Colonic mucosa (tissue), 4 donors: ENCODE measurements at regions not wholly inside any gene's neighbourhood (a gene's known extent, or its start where the extent isn't known, plus 50 kb on each side); places are given as distances from the start of the nearest gene placed in this dataset.

ENCODE experiments used
- DNase-seq: peaks from one replicate; pipeline ENCODE4 v3.0.0-alpha.2; 2020
- H3K27ac ChIP-seq: fragments of 200-600 bp; one replicate; pipeline ENCODE4 v1.8.0; 2021
- H3K27me3 ChIP-seq: fragments of 200-600 bp; one replicate; pipeline ENCODE4 v1.8.0; 2021
- H3K36me3 ChIP-seq: fragments of 200-600 bp; one replicate; pipeline ENCODE4 v1.8.0; 2021
- H3K4me1 ChIP-seq: fragments of 200-600 bp; one replicate; pipeline ENCODE4 v1.8.0; 2021; ENCODE audit warnings: mild to moderate bottlenecking
- H3K4me3 ChIP-seq: fragments of 200-600 bp; one replicate; pipeline ENCODE4 v1.8.0; 2021
- H3K9ac ChIP-seq, 2 donors: one replicate each; pipeline ENCODE4 v1.7.0; 2013; ENCODE audit warnings: control low read depth in 2 of 2, low read depth in 2 of 2, low read length in 2 of 2
- H3K9me3 ChIP-seq: fragments of 200-600 bp; one replicate; pipeline ENCODE4 v1.8.0; 2021
- CTCF ChIP-seq: fragments of 200-600 bp; IDR thresholded peaks from one replicate; pipeline ENCODE4 v1.8.0; 2022; ENCODE audit warnings: antibody characterized with exemption, mild to moderate bottlenecking
- intact Hi-C: fragments of 100-400 bp; cut with DNase I; formaldehyde crosslinking; loops from one replicate; pipeline ENCODE4 v1.14.1; 2022
- donor health status: healthy.
- donor health status: DM: no; HTN: no; CAD: no.
- donor health status: DM: no; HTN: no; CAD: no.

- H3K9me3 ChIP-seq: no peaks in the 10 kb centered on the region
- no peak for TF ChIP-seq CTCF
- no peaks in the 10 kb centered on the region for H3K27me3 ChIP-seq
- H3K27ac ChIP-seq: no peak overlapping the region
- intact Hi-C loops: no loop called here
- no peak overlapping the region for H3K4me3 ChIP-seq
- no peaks in the 10 kb centered on the region for H3K36me3 ChIP-seq
- no peak overlapping the region for H3K9ac ChIP-seq
- DNase-seq: no peak
- no peaks in the 10 kb centered on the region for H3K4me1 ChIP-seq
Measured at GRCh38 chr3:20490996-20491395, 305.0 kb upstream of the SGO1 start.

- H3K4me1 ChIP-seq: no peaks in the 10 kb centered on the region
- H3K4me3 ChIP-seq: no peak overlapping the region
- DNase-seq: no peak
- intact Hi-C loops: no loop called here
- no peaks in the 10 kb centered on the region for H3K36me3 ChIP-seq
- no peaks in the 10 kb centered on the region for H3K27me3 ChIP-seq
- TF ChIP-seq CTCF: no peak
- no peak overlapping the region for H3K27ac ChIP-seq
- no peaks in the 10 kb centered on the region for H3K9me3 ChIP-seq
- H3K9ac ChIP-seq: no peak overlapping the region
Measured at GRCh38 chr3:20488151-20488550, 302.1 kb upstream of the SGO1 start.

- H3K36me3 ChIP-seq: no peaks in the 10 kb centered on the region
- no peak for DNase-seq
- no peak overlapping the region for H3K9ac ChIP-seq
- intact Hi-C loops: no loop called here
- H3K9me3 ChIP-seq: no peaks in the 10 kb centered on the region
- no peaks in the 10 kb centered on the region for H3K27me3 ChIP-seq
- no peaks in the 10 kb centered on the region for H3K4me1 ChIP-seq
- no peak for TF ChIP-seq CTCF
- no peak overlapping the region for H3K27ac ChIP-seq
- H3K4me3 ChIP-seq: no peak overlapping the region
Measured at GRCh38 chr3:20484126-20484525, 298.1 kb upstream of the SGO1 start.

GRCh38 chr3:20482350-20482749, 296.3 kb upstream of the SGO1 start:
- H3K4me1 ChIP-seq: no peaks in the 10 kb centered on the region
- intact Hi-C loops: no loop called here
- no peaks in the 10 kb centered on the region for H3K36me3 ChIP-seq
- H3K27ac ChIP-seq: no peak overlapping the region
- H3K27me3 ChIP-seq: no peaks in the 10 kb centered on the region
- DNase-seq: no peak
- H3K9me3 ChIP-seq: no peaks in the 10 kb centered on the region
- H3K4me3 ChIP-seq: no peak overlapping the region
- no peak overlapping the region for H3K9ac ChIP-seq
- TF ChIP-seq CTCF: no peak

GRCh38 chr3:20480786-20481365, 294.9 kb upstream of the SGO1 start:
- no peak overlapping the region for H3K27ac ChIP-seq
- H3K27me3 ChIP-seq: no peaks in the 10 kb centered on the region
- no peak overlapping the region for H3K9ac ChIP-seq
- H3K9me3 ChIP-seq: no peaks in the 10 kb centered on the region
- DNase-seq: no peak
- H3K4me3 ChIP-seq: no peak overlapping the region
- H3K36me3 ChIP-seq: no peaks in the 10 kb centered on the region
- intact Hi-C loops: no loop called here
- no peak for TF ChIP-seq CTCF
- H3K4me1 ChIP-seq: no peaks in the 10 kb centered on the region
